H1 (cell line): ENCODE measurements at regions not wholly inside any gene's neighbourhood (a gene's known extent, or its start where the extent isn't known, plus 50 kb on each side); places are given as distances from the start of the nearest gene placed in this dataset.

Experiments
- CEBPB ChIP-seq: IDR thresholded peaks from 2 replicates; pipeline ENCODE4 v1.6.1; 2012; ENCODE audit warnings: low read depth, low read length
- CHD7 ChIP-seq: fragments of 300-600 bp; sonication (generic); IDR thresholded peaks from 2 replicates; pipeline ENCODE4 v1.7.1; 2012; ENCODE audit warnings: low read length, moderate library complexity, mild to moderate bottlenecking, inconsistent platforms; ENCODE audit not compliant: insufficient replicate concordance
- HDAC2 ChIP-seq, 2 experiments: fragments of 300-600 bp in 1 of 2; sonication (generic) in 1 of 2; IDR thresholded peaks; 2 replicates each; pipeline ENCODE4 v1.6.1; 2011 to 2012; ENCODE audit warnings: low read depth in 2 of 2, low read length in 2 of 2, mild to moderate bottlenecking in 2 of 2, moderate library complexity in 2 of 2, borderline replicate concordance in 1 of 2, inconsistent platforms in 1 of 2
- JUN ChIP-seq: IDR thresholded peaks from 2 replicates; pipeline ENCODE4 v1.6.1; 2011; ENCODE audit warnings: low read depth, mild to moderate bottlenecking, improper control_type of control experiment, low read length
- KDM4A ChIP-seq: IDR thresholded peaks from one replicate; pipeline ENCODE4 v1.7.1; 2012; ENCODE audit warnings: low read depth, mild to moderate bottlenecking, moderate library complexity, low read length, inconsistent platforms; ENCODE audit not compliant: severe bottlenecking
- MAX ChIP-seq: IDR thresholded peaks from 2 replicates; pipeline ENCODE4 v1.6.1; 2012; ENCODE audit warnings: inconsistent platforms
- RBBP5 ChIP-seq: IDR thresholded peaks from 2 replicates; pipeline ENCODE4 v1.7.1; 2012; ENCODE audit warnings: low read depth, mild to moderate bottlenecking, inconsistent platforms, low read length, moderate library complexity, borderline replicate concordance
- SP1 ChIP-seq: IDR thresholded peaks from 2 replicates; pipeline ENCODE4 v1.6.1; 2011; ENCODE audit warnings: low read depth, low read length
- SP4 ChIP-seq: IDR thresholded peaks from 2 replicates; pipeline ENCODE4 v1.6.1; 2012; ENCODE audit warnings: low read length, inconsistent platforms
- USF2 ChIP-seq: IDR thresholded peaks from 2 replicates; pipeline ENCODE4 v1.6.1; 2011; ENCODE audit warnings: low read length, improper control_type of control experiment
- ZNF274 ChIP-seq: IDR thresholded peaks from 2 replicates; pipeline ENCODE4 v1.7.0; 2012; ENCODE audit warnings: low read length, borderline replicate concordance; ENCODE audit errors: extremely low read depth

GRCh38 chr10:26378861-26379294 lies 59.3 kb upstream of the APBB1IP start (continued):
- TF ChIP-seq CHD7 = no peak
- TF ChIP-seq KDM4A = no peak
- TF ChIP-seq JUN = no peak
- no peak for TF ChIP-seq CEBPB
- no peak for TF ChIP-seq SP1
- no peak for TF ChIP-seq HDAC2 (IDR thresholded peaks at IDR 0.05; ENCODE audit: borderline replicate concordance in 1 of 2, low read depth in 2 of 2, low read length in 2 of 2)
- no peak for TF ChIP-seq MAX
- TF ChIP-seq USF2 = no peak
- TF ChIP-seq RBBP5 = no peak
- TF ChIP-seq SP4 = no peak
- TF ChIP-seq ZNF274 = no peak
